ENCODE measurements at regions not wholly inside any gene's neighbourhood (a gene's known extent, or its start where the extent isn't known, plus 50 kb on each side); places are given as distances from the start of the nearest gene placed in this dataset.
"Not testable (repeated sequence)": the region's sequence is repeated elsewhere in the genome, so short reads cannot be mapped to it uniquely, and the experiment has no call there.

DNA sequence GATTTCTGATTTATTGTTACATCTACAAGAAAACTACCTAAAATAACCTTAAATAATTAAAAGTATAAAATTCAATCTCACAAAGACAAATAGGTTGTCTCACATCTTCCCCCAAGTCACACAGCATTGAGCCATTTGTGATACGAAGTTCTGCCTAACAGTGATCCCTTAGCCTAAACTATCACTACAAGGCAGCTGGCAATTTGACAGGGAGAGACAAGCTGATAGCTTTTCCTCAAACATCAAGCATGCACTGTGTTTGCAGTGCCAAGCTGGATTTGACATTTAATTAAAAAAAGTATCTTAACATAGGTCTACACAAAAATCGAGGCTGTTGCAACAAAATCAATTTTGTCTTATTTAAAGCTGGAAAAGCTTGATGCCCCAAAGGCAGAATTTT lies 464.7 kb upstream of the TRAM1L1 start:
- no peak for ATAC-seq (replicated peaks in 6 of 8)
- WGBS, 10 experiments: 0 to 88% (median 57%) methylated on average over 1 to 2 of the region's 2 CpGs; no CpG with 5 or more reads in 1 of the 10 experiments
- in situ Hi-C loops (cut with MboI; ENCODE audit: low pct_unique_long_range_greater_than_20kb in 2 of 9, low sequenced_read_pairs in 9 of 9, unreplicated experiment in 9 of 9): loop anchor here in 2 of 9 experiments (25.0 kb wide), 1 partner anchor 413 kb away; no protein-coding TSS in a partner anchor
- Histone ChIP-seq H3K4me1 (replicated peaks in 1 of 2) (peaks cover 0 to 4% of the 10 kb centered on the region in 2 donors), H3K4me3 (no peak overlapping the region), H3K27ac (no peak overlapping the region)

- no peaks in the 10 kb centered on the region for H3K4me1 ChIP-seq (replicated peaks in 1 of 2)
- ATAC-seq (replicated peaks in 6 of 8): peak in 1 of 8 experiments; percentile 42
- no peak overlapping the region for H3K27ac ChIP-seq
- WGBS, 10 experiments: 0 to 100% (median 57%) methylated on average over 1 of the region's 1 CpG; no CpG with 5 or more reads in 1 of the 10 experiments
- H3K4me3 ChIP-seq: no peak overlapping the region
- in situ Hi-C loops (cut with MboI; ENCODE audit: low pct_unique_long_range_greater_than_20kb in 2 of 9, low sequenced_read_pairs in 9 of 9, unreplicated experiment in 9 of 9): loop anchor here in 2 of 9 experiments (25.0 kb wide), 1 partner anchor 423 kb away; no protein-coding TSS in a partner anchor
Measured at GRCh38 chr4:117560329-117560728, 474.0 kb upstream of the NDST3 start.

DNA sequence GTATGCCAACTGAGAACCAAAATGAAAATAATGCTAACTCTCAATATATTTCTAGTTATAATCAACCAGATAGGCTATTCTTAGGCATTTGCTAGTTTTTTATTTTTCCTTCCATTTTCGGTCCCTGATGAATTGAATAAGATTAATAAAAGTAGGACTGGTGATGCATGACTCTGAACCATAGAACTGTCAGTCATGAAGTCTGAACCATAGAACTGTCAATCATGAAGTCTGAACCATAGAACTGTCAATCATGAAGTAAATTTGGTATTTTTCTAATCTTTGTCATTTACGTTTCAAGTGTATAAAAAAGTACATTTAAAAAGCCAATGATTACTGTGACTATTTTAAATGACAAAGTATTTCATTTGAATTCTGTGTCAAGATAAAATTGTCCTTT lies 460.2 kb upstream of the NDST3 start:
- 6 to 100% (median 92%) methylated on average over 1 to 2 of the region's 2 CpGs for WGBS, 10 experiments
- Histone ChIP-seq H3K4me1 (replicated peaks in 1 of 2) (no peaks in the 10 kb centered on the region), H3K4me3 (no peak overlapping the region), H3K27ac (no peak overlapping the region)
- no peak for ATAC-seq (replicated peaks in 6 of 8)
- in situ Hi-C loops (cut with MboI; ENCODE audit: low pct_unique_long_range_greater_than_20kb in 2 of 9, low sequenced_read_pairs in 9 of 9, unreplicated experiment in 9 of 9): loop anchor here in 2 of 9 experiments (25.0 kb wide), 1 partner anchor 437 kb away; no protein-coding TSS in a partner anchor

GRCh38 chr4:117575850-117576249 lies 458.4 kb upstream of the NDST3 start:
- in situ Hi-C loops (cut with MboI; ENCODE audit: low pct_unique_long_range_greater_than_20kb in 2 of 9, low sequenced_read_pairs in 9 of 9, unreplicated experiment in 9 of 9): no loop called here
- 39 to 100% (median 93%) methylated on average over 2 to 18 of the region's 24 CpGs; no CpG with 5 or more reads in 1 of the 10 experiments for WGBS, 10 experiments
- H3K4me1 ChIP-seq (replicated peaks in 1 of 2): no peaks in the 10 kb centered on the region
- H3K4me3 ChIP-seq: no peak overlapping the region
- H3K27ac ChIP-seq: no peak overlapping the region
- no peak for ATAC-seq (replicated peaks in 6 of 8)

DNA sequence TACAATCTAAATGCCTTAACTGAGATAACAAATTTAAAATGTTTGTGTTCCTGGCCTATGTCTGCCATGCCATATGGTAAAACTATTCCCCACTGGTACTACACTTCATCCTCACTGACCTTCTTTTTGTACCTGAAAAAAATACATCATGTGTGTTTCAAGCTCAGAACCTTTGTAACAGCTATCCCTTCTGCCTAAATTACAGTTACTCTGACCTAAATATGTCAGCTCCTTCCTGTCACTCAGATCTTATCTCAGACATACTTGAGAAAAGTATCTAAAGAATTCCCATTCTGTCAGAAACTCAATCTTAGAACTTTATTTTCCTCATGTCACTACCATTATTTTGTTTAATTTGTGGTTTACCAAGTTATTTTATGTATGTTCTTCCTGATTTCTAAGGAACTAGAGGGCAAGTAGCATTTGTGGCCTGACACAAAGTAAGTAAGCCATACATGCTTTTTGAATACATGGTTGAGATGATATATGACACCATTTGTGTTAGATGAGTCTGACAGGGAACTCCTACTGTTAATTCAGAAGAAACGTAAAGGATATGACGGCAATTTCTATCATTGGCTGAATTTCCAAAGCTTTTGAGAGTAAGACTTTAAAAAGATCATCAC lies 456.5 kb upstream of the NDST3 start:
- no peaks in the 10 kb centered on the region for H3K4me1 ChIP-seq (replicated peaks in 1 of 2)
- H3K4me3 ChIP-seq: no peak overlapping the region
- ATAC-seq (replicated peaks in 6 of 8): no peak
- no peak overlapping the region for H3K27ac ChIP-seq
- in situ Hi-C loops (cut with MboI; ENCODE audit: low pct_unique_long_range_greater_than_20kb in 2 of 9, low sequenced_read_pairs in 9 of 9, unreplicated experiment in 9 of 9): no loop called here
- WGBS, 10 experiments: 0 to 86% (median 46%) methylated on average over 1 to 2 of the region's 2 CpGs; no CpG with 5 or more reads in 3 of the 10 experiments

DNA sequence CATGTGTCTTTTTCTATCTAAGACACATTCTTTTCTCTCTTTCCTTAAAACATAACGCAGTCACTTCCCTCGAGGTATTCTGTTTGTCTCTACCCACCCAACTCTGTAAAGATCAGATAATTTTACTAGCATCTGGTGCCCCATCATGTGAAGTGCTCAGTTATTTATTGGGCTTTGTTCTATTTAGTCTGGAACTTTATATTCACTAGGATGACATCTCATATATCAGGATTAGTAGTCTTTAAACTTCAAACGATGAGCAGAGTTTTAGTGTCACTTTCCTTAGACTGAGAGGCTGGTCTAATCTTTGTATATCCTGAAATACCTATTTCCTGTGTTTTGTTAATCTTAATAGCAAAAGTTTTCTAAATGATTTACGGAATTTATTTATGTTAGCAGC lies 445.5 kb upstream of the NDST3 start:
- Histone ChIP-seq H3K27ac (no peak overlapping the region), H3K4me1 (replicated peaks in 1 of 2) (no peaks in the 10 kb centered on the region), H3K4me3 (no peak overlapping the region)
- ATAC-seq (replicated peaks in 6 of 8): no peak
- in situ Hi-C loops (cut with MboI; ENCODE audit: low pct_unique_long_range_greater_than_20kb in 2 of 9, low sequenced_read_pairs in 9 of 9, unreplicated experiment in 9 of 9): no loop called here
- 0 to 72% (median 39%) methylated on average over 2 to 4 of the region's 4 CpGs for WGBS, 10 experiments

- in situ Hi-C loops (cut with MboI; ENCODE audit: low pct_unique_long_range_greater_than_20kb in 2 of 9, low sequenced_read_pairs in 9 of 9, unreplicated experiment in 9 of 9): no loop called here
- no peak for ATAC-seq (replicated peaks in 6 of 8)
- H3K4me1 ChIP-seq (replicated peaks in 1 of 2): no peaks in the 10 kb centered on the region
- H3K27ac ChIP-seq: no peak overlapping the region
- no peak overlapping the region for H3K4me3 ChIP-seq
- WGBS, 10 experiments: 0 to 100% (median 65%) methylated on average over 1 to 7 of the region's 7 CpGs
Measured at GRCh38 chr4:117596917-117597480, 437.3 kb upstream of the NDST3 start.

DNA sequence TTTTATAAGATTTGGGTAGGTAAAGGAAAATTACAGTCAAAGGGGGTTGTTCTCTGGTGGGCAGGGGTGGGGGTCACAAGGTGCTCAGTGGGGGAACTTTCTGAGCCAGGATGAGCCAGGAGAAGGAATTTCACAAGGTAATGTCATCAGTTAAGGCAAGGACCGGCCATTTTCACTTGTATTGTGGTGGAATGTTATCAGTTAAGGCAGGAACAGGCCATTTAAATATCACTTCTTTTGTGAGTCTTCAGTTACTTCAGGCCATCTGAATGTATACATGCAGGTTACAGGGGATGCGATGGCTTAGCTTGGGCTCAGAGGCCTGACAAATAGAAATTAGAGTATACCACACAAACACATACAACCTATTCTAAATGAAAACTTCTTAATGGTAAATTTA lies 434.9 kb upstream of the NDST3 start:
- H3K27ac ChIP-seq; ATAC-seq (replicated peaks in 6 of 8); in situ Hi-C loops (cut with MboI; ENCODE audit: low pct_unique_long_range_greater_than_20kb in 2 of 9, low sequenced_read_pairs in 9 of 9, unreplicated experiment in 9 of 9); H3K4me3 ChIP-seq; H3K4me1 ChIP-seq (replicated peaks in 1 of 2): not testable (repeated sequence)
- 33 to 100% (median 100%) methylated on average over 1 to 2 of the region's 2 CpGs; no CpG with 5 or more reads in 3 of the 10 experiments for WGBS, 10 experiments

GRCh38 chr4:117600936-117601335 lies 433.4 kb upstream of the NDST3 start:
- H3K27ac ChIP-seq; H3K4me1 ChIP-seq (replicated peaks in 1 of 2); ATAC-seq (replicated peaks in 6 of 8); H3K4me3 ChIP-seq; in situ Hi-C loops (cut with MboI; ENCODE audit: low pct_unique_long_range_greater_than_20kb in 2 of 9, low sequenced_read_pairs in 9 of 9, unreplicated experiment in 9 of 9): not testable (repeated sequence)
- 0 to 100% (median 83%) methylated on average over 1 to 4 of the region's 4 CpGs; no CpG with 5 or more reads in 2 of the 10 experiments for WGBS, 10 experiments

DNA sequence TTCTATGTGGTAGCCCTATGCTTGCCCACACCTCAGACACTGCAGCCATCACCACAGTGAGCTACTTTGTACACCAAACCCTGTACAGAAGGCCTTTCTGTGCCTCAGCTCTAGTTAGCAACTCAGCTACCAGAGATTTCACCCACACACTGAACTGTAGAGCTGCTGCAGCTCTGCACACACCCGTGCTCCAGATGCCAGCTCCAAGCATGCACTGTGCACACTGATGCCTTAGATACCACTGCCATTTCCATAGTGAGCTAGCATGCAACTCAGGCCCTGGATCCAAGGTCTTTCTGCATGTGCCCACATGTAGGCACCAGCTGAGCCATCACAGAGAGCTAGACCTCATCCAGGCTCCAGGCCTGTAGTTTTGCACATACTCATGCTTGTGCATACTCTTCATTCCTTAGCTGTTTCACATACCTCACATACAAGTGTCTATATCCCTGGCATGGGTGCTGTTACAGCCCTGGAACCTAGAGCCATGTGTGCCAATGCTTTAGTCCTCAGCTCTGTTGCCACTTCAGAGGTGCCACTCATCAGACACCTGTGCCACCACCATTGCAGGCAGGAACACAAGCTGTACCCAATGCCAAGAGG lies 423.5 kb upstream of the NDST3 start:
- no peaks in the 10 kb centered on the region for H3K4me1 ChIP-seq (replicated peaks in 1 of 2)
- in situ Hi-C loops (cut with MboI; ENCODE audit: low pct_unique_long_range_greater_than_20kb in 2 of 9, low sequenced_read_pairs in 9 of 9, unreplicated experiment in 9 of 9): no loop called here
- ATAC-seq (replicated peaks in 6 of 8): no peak
- WGBS, 10 experiments: 60 to 100% (median 75%) methylated on average over 1 of the region's 1 CpG; no CpG with 5 or more reads in 7 of the 10 experiments
- no peak overlapping the region for H3K27ac ChIP-seq
- H3K4me3 ChIP-seq: no peak overlapping the region

GRCh38 chr4:117621673-117622072 lies 412.6 kb upstream of the NDST3 start:
- in situ Hi-C loops (cut with MboI; ENCODE audit: low pct_unique_long_range_greater_than_20kb in 2 of 9, low sequenced_read_pairs in 9 of 9, unreplicated experiment in 9 of 9): no loop called here
- 36 to 100% (median 91%) methylated on average over 2 to 4 of the region's 4 CpGs; no CpG with 5 or more reads in 1 of the 10 experiments for WGBS, 10 experiments
- ATAC-seq (replicated peaks in 6 of 8): no peak
- Histone ChIP-seq H3K27ac (no peak overlapping the region), H3K4me3 (no peak overlapping the region), H3K4me1 (replicated peaks in 1 of 2) (no peaks in the 10 kb centered on the region)

DNA sequence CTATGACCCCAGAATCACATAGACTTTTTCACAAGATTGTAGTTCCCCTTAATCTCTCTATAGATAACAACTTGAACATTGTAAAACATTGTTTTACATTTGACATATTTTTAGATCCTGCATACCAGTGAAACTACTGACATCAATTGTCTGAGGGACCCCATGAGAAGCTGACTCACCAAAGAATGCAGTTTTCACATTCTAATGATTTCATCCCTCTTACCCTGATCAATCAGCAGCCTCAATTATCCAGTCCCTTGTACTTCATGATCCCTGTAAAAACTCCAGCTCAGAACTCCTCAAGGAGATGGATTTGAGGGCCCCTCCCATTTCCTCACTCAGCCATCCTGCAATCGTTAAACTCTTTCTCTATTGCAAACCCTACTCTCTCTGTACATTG lies 411.0 kb upstream of the NDST3 start:
- Histone ChIP-seq H3K4me1 (replicated peaks in 1 of 2) (no peaks in the 10 kb centered on the region), H3K4me3 (no peak overlapping the region), H3K27ac (no peak overlapping the region)
- 0 to 88% (median 36%) methylated on average over 1 of the region's 1 CpG; no CpG with 5 or more reads in 2 of the 10 experiments for WGBS, 10 experiments
- peak in 4 of 8 experiments; percentile 19 to 41 (median 26) for ATAC-seq (replicated peaks in 6 of 8)
- in situ Hi-C loops (cut with MboI; ENCODE audit: low pct_unique_long_range_greater_than_20kb in 2 of 9, low sequenced_read_pairs in 9 of 9, unreplicated experiment in 9 of 9): no loop called here

DNA sequence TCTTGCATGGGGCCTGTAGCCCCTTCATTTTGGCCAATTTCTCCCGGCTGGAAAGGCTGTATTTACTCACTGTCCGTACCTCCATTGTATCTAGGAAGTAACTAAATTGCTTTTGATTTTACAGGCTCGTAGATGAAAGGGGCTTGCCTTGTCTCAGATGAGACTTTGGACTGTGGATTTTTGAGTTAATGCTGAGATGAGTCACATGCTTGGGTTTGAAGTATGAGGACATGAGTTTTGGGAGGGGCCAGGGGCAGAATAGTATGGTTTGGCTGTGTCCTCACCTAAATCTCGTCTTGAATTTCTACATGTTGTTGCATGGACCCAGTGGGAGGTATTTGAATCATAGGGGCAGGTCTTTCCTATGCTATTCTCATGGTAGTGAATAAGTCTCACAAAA lies 407.6 kb upstream of the NDST3 start:
- ATAC-seq (replicated peaks in 6 of 8): no peak
- 13 to 100% (median 80%) methylated on average over 1 to 4 of the region's 4 CpGs; no CpG with 5 or more reads in 3 of the 10 experiments for WGBS, 10 experiments
- Histone ChIP-seq H3K27ac (no peak overlapping the region), H3K4me3 (no peak overlapping the region), H3K4me1 (replicated peaks in 1 of 2) (no peaks in the 10 kb centered on the region)
- in situ Hi-C loops (cut with MboI; ENCODE audit: low pct_unique_long_range_greater_than_20kb in 2 of 9, low sequenced_read_pairs in 9 of 9, unreplicated experiment in 9 of 9): no loop called here
